ENCODE measurements at regions not wholly inside any gene's neighbourhood (a gene's known extent, or its start where the extent isn't known, plus 50 kb on each side); places are given as distances from the start of the nearest gene placed in this dataset.

GRCh38 chr15:70208332-70208731, 110.6 kb upstream of the TLE3 start:
- Mint-ChIP-seq H3K27me3 (ENCODE audit: low read depth) (peaks cover 2% of the 10 kb centered on the region), H3K27ac (no peak overlapping the region), H3K4me3 (no peak overlapping the region), H3K4me1 (peaks cover 35% of the 10 kb centered on the region), H3K9me3 (no peaks in the 10 kb centered on the region), H3K36me3 (no peaks in the 10 kb centered on the region)
- TF ChIP-seq CTCF (IDR thresholded peaks at IDR 0.05; ENCODE audit: unreplicated experiment), result no peak
- DNase-seq (ENCODE audit: low spot score in 2 of 2, unreplicated experiment in 2 of 2), result no peak

GRCh38 chr15:70206668-70207067, 109.0 kb upstream of the TLE3 start:
- no peak for DNase-seq (ENCODE audit: low spot score in 2 of 2, unreplicated experiment in 2 of 2)
- H3K4me3 Mint-ChIP-seq, result no peak overlapping the region
- peaks cover 30% of the 10 kb centered on the region for H3K4me1 Mint-ChIP-seq
- H3K27ac Mint-ChIP-seq, result no peak overlapping the region
- no peaks in the 10 kb centered on the region for H3K9me3 Mint-ChIP-seq
- no peaks in the 10 kb centered on the region for H3K27me3 Mint-ChIP-seq (ENCODE audit: low read depth)
- H3K36me3 Mint-ChIP-seq, result no peaks in the 10 kb centered on the region
- TF ChIP-seq CTCF (IDR thresholded peaks at IDR 0.05; ENCODE audit: unreplicated experiment), result no peak

- Mint-ChIP-seq H3K36me3 (no peaks in the 10 kb centered on the region), H3K27ac (no peak overlapping the region), H3K27me3 (ENCODE audit: low read depth) (no peaks in the 10 kb centered on the region), H3K4me1 (peaks cover 41% of the 10 kb centered on the region), H3K4me3 (no peak overlapping the region), H3K9me3 (no peaks in the 10 kb centered on the region)
- TF ChIP-seq CTCF (IDR thresholded peaks at IDR 0.05; ENCODE audit: unreplicated experiment), result no peak
- DNase-seq (ENCODE audit: low spot score in 2 of 2, unreplicated experiment in 2 of 2), result no peak
These were observed 106.9 kb upstream of the TLE3 start for GRCh38 chr15:70204652-70205051.

- Mint-ChIP-seq H3K27me3 (ENCODE audit: low read depth) (no peaks in the 10 kb centered on the region), H3K9me3 (no peaks in the 10 kb centered on the region), H3K36me3 (no peaks in the 10 kb centered on the region), H3K4me3 (no peak overlapping the region), H3K27ac (no peak overlapping the region), H3K4me1 (peaks cover 47% of the 10 kb centered on the region)
- no peak for DNase-seq (ENCODE audit: low spot score in 2 of 2, unreplicated experiment in 2 of 2)
- TF ChIP-seq CTCF (IDR thresholded peaks at IDR 0.05; ENCODE audit: unreplicated experiment), result no peak
These were observed 106.4 kb upstream of the TLE3 start for GRCh38 chr15:70203981-70204560.

- DNase-seq (ENCODE audit: low spot score in 2 of 2, unreplicated experiment in 2 of 2), result no peak
- H3K9me3 Mint-ChIP-seq, result no peaks in the 10 kb centered on the region
- no peak for TF ChIP-seq CTCF (IDR thresholded peaks at IDR 0.05; ENCODE audit: unreplicated experiment)
- no peaks in the 10 kb centered on the region for H3K27me3 Mint-ChIP-seq (ENCODE audit: low read depth)
- no peak overlapping the region for H3K27ac Mint-ChIP-seq
- H3K4me1 Mint-ChIP-seq, result peaks cover 59% of the 10 kb centered on the region
- no peaks in the 10 kb centered on the region for H3K36me3 Mint-ChIP-seq
- H3K4me3 Mint-ChIP-seq, result no peak overlapping the region
These were observed 105.0 kb upstream of the TLE3 start for GRCh38 chr15:70202756-70203155.

GRCh38 chr15:70201425-70201775, 103.7 kb upstream of the TLE3 start:
- Mint-ChIP-seq H3K9me3 (no peaks in the 10 kb centered on the region), H3K4me3 (no peak overlapping the region), H3K36me3 (no peaks in the 10 kb centered on the region), H3K27ac (no peak overlapping the region), H3K27me3 (ENCODE audit: low read depth) (no peaks in the 10 kb centered on the region), H3K4me1 (peaks cover 67% of the 10 kb centered on the region)
- TF ChIP-seq CTCF (IDR thresholded peaks at IDR 0.05; ENCODE audit: unreplicated experiment), result no peak
- DNase-seq (ENCODE audit: low spot score in 2 of 2, unreplicated experiment in 2 of 2), result no peak
